ENCODE measurements at regions not wholly inside any gene's neighbourhood (a gene's known extent, or its start where the extent isn't known, plus 50 kb on each side); places are given as distances from the start of the nearest gene placed in this dataset.

DNA sequence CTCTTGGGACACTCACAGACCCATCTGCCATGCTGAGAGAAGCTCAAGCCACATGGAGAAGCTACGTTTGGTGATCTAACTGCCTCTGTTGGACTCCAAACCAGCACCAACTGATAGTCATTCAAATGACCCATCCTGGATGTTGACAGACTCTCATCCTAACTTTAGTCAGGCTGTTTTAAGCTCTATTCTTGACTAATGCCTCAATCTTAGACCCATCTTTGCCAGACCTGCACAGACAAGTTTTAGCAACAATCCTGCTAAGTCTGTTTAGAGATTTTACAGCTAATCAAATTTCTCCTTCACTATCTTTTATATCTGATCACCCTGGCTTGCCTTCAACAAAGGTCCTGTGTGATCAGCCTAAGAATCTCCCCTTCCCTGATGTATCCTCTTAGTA is 245.1 kb downstream of the SCG2 start:
- H3K23ac ChIP-seq (ENCODE audit: insufficient read length): no peak overlapping the region
- DNase-seq (ENCODE audit: low read depth in 1 of 2, low spot score in 2 of 2) (no peak), FAIRE-seq (no peak)
- no peak overlapping the region for H4K5ac ChIP-seq (ENCODE audit: insufficient read length, low read depth, low read length)
- no peak overlapping the region for H2AFZ ChIP-seq (ENCODE audit: low read length)
- H3K27ac ChIP-seq (ENCODE audit: low read depth, low read length): no peak overlapping the region
- CTCF ChIA-PET (ENCODE audit: partially characterized antibody): interaction anchor here (1.2 kb wide), 1 partner anchor 290 kb away, joined by 3 read pairs; no protein-coding TSS in a partner anchor
- H4K91ac ChIP-seq (replicated peaks; ENCODE audit: insufficient read length, low read length): no peak overlapping the region
- no peaks in the 10 kb centered on the region for H3K27me3 ChIP-seq (replicated peaks in 1 of 4; ENCODE audit: control insufficient read depth in 3 of 4, extremely low read depth in 1 of 4, insufficient read depth in 3 of 4, low read length in 3 of 4)
- H3K4me3 ChIP-seq (ENCODE audit: extremely low read depth in 1 of 4, insufficient read depth in 2 of 4, low read depth in 3 of 4, low read length in 4 of 4): no peak overlapping the region
- no peaks in the 10 kb centered on the region for H3K36me3 ChIP-seq (ENCODE audit: control insufficient read depth in 2 of 4, insufficient read depth in 4 of 4, low read length in 3 of 4)
- no peaks in the 10 kb centered on the region for H3K23me2 ChIP-seq (ENCODE audit: low read depth, low read length)
- H3K56ac ChIP-seq (replicated peaks; ENCODE audit: insufficient read length, low read depth, low read length): no peak overlapping the region
- 75% methylated on average over 1 of the region's 1 CpG; no CpG with 5 or more reads in 1 of the 2 experiments for WGBS, 2 experiments (ENCODE audit: extremely low coverage in 1 of 2, insufficient coverage in 1 of 2, insufficient read length in 1 of 2, insufficient replicate concordance in 2 of 2, low coverage in 1 of 2, low lambda C conversion rate in 2 of 2, missing lambda C conversion rate in 1 of 2)
- no peak overlapping the region for H3K14ac ChIP-seq (ENCODE audit: insufficient read length)
- no peak overlapping the region for H3K4me2 ChIP-seq (ENCODE audit: insufficient read depth in 1 of 2, low read depth in 2 of 2, low read length in 2 of 2)
- H3K9ac ChIP-seq (replicated peaks in 1 of 4; ENCODE audit: extremely low read depth in 1 of 4, low read depth in 3 of 4, low read length in 3 of 4): no peak overlapping the region
- H3K18ac ChIP-seq (ENCODE audit: extremely low read depth, low read length): no peak overlapping the region
- no peaks in the 10 kb centered on the region for H3K9me3 ChIP-seq (ENCODE audit: insufficient read depth in 2 of 2, low read depth in 1 of 2, low read length in 1 of 2)
- H2BK12ac ChIP-seq (ENCODE audit: low read depth, low read length): no peak overlapping the region
- no peaks in the 10 kb centered on the region for H3K4me1 ChIP-seq (replicated peaks in 1 of 4; ENCODE audit: control insufficient read depth in 3 of 4, insufficient read depth in 4 of 4, low read length in 3 of 4)
- H3K79me1 ChIP-seq (ENCODE audit: low read depth, low read length): no peaks in the 10 kb centered on the region
- no peak overlapping the region for H2BK120ac ChIP-seq (replicated peaks; ENCODE audit: low read depth, low read length)
- H2BK15ac ChIP-seq (ENCODE audit: low read length): no peak overlapping the region
- no peak overlapping the region for H2BK5ac ChIP-seq (ENCODE audit: low read depth, low read length)
- no peak overlapping the region for H4K8ac ChIP-seq (ENCODE audit: extremely low read depth, insufficient read depth, low read length)
- H4K20me1 ChIP-seq (replicated peaks in 1 of 2; ENCODE audit: control insufficient read depth in 1 of 2, insufficient read depth in 2 of 2, low read length in 2 of 2): no peaks in the 10 kb centered on the region
- POLR2A ChIA-PET (ENCODE audit: partially characterized antibody): no interaction called here
- no peak overlapping the region for H2AK5ac ChIP-seq (ENCODE audit: low read depth, low read length)
- no peak overlapping the region for H3K4ac ChIP-seq (replicated peaks; ENCODE audit: insufficient read length, low read depth, low read length)
- H3K79me2 ChIP-seq (ENCODE audit: control insufficient read depth in 1 of 2, insufficient read depth in 2 of 2, low read length in 2 of 2): no peaks in the 10 kb centered on the region
- no peak overlapping the region for H2BK20ac ChIP-seq (ENCODE audit: low read length)
- TF ChIP-seq SP1 (IDR thresholded peaks at IDR 0.05; ENCODE audit: low read depth, low read length): no peak
- TF ChIP-seq GABPA (IDR thresholded peaks at IDR 0.05; ENCODE audit: borderline replicate concordance, insufficient read depth, low read length): no peak
- no peak for TF ChIP-seq TAF7 (optimal IDR thresholded peaks at IDR 0.05; ENCODE audit: borderline replicate concordance, low read depth, low read length)
- TF ChIP-seq, protein P1, sequence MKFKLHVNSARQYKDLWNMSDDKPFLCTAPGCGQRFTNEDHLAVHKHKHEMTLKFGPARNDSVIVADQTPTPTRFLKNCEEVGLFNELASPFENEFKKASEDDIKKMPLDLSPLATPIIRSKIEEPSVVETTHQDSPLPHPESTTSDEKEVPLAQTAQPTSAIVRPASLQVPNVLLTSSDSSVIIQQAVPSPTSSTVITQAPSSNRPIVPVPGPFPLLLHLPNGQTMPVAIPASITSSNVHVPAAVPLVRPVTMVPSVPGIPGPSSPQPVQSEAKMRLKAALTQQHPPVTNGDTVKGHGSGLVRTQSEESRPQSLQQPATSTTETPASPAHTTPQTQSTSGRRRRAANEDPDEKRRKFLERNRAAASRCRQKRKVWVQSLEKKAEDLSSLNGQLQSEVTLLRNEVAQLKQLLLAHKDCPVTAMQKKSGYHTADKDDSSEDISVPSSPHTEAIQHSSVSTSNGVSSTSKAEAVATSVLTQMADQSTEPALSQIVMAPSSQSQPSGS (IDR thresholded peaks at IDR 0.05; ENCODE audit: low read length): no peak
- TF ChIP-seq POLR2A (IDR thresholded peaks at IDR 0.05; ENCODE audit: control extremely low read depth in 1 of 2, low read depth in 2 of 2, low read length in 2 of 2): no peak
- no peak for TF ChIP-seq CBX5 (IDR thresholded peaks at IDR 0.05; ENCODE audit: low read depth, low read length)
- TF ChIP-seq POU5F1 (IDR thresholded peaks at IDR 0.05; ENCODE audit: low read depth, low read length): no peak
- TF ChIP-seq SIX5 (IDR thresholded peaks at IDR 0.05; ENCODE audit: low read depth, low read length): no peak
- TF ChIP-seq SUZ12 (IDR thresholded peaks at IDR 0.05; ENCODE audit: low read length): no peak
- TF ChIP-seq RNF2 (IDR thresholded peaks at IDR 0.05; ENCODE audit: borderline replicate concordance, low read depth, low read length, missing control alignments, poor library complexity, severe bottlenecking): no peak
- no peak for TF ChIP-seq SP2 (IDR thresholded peaks at IDR 0.05; ENCODE audit: low read length)
- no peak for TF ChIP-seq POLR2AphosphoS5 (IDR thresholded peaks at IDR 0.05; ENCODE audit: low read depth, low read length)
- TF ChIP-seq TCF12 (IDR thresholded peaks at IDR 0.05; ENCODE audit: low read depth, low read length): no peak
- no peak for TF ChIP-seq CTBP2 (IDR thresholded peaks at IDR 0.05; ENCODE audit: borderline replicate concordance, insufficient read depth, insufficient read length, low read length)

Data from H1 (cell line).